OCI-LY7 (cell line): ENCODE measurements at regions not wholly inside any gene's neighbourhood (a gene's known extent, or its start where the extent isn't known, plus 50 kb on each side); places are given as distances from the start of the nearest gene placed in this dataset.

Experiments
- CTCF ChIP-seq: fragments of 200-600 bp; sonication (generic); conservative IDR thresholded peaks from 2 replicates; pipeline ENCODE4 v1.5.1; 2014; ENCODE audit warnings: mild to moderate bottlenecking, antibody characterized with exemption, low read length, moderate library complexity, mixed read lengths
- EZH2phosphoT487 ChIP-seq: fragments of 200-600 bp; sonication (generic); IDR thresholded peaks from 2 replicates; pipeline ENCODE4 v1.6.1; 2018; ENCODE audit warnings: low read depth, borderline replicate concordance, mild to moderate bottlenecking, mixed run types, antibody characterized with exemption, low read length, moderate library complexity, mixed read lengths

- TF ChIP-seq CTCF (no peak), EZH2phosphoT487 (no peak)
Observed at GRCh38 chr12:89839444-89839843, 130.8 kb upstream of the ATP2B1 start.
